A673 (cell line): ENCODE measurements at regions not wholly inside any gene's neighbourhood (a gene's known extent, or its start where the extent isn't known, plus 50 kb on each side); places are given as distances from the start of the nearest gene placed in this dataset.

Experiments
- BruUV-seq: library from RNA; stranded (reverse); fragments of 400-500 nt; replicated peaks from 2 replicates; lab custom pipeline; 2021; lab: Mats Ljungman, UMichigan
- CTCF ChIA-PET: fragments of 300-600 bp; sonication (Branson Sonifier 250); formaldehyde crosslinking; loops from one replicate; lab custom pipeline; 2022; ENCODE audit warnings: antibody characterized with exemption; lab: Charles Lee
- POLR2A ChIA-PET: fragments of 300-600 bp; sonication (Branson Sonifier 250); formaldehyde crosslinking; loops from one replicate; lab custom pipeline; 2022; ENCODE audit warnings: antibody characterized with exemption; ENCODE audit not compliant: low non-redundant PET; lab: Charles Lee
- DNase-seq: peaks from one replicate; pipeline ENCODE4 v3.0.0-alpha.2; 2015; ENCODE audit warnings: low spot score
- H3K27ac ChIP-seq: fragments of 200-600 bp; sonication (generic); 2 replicates; pipeline ENCODE4 v1.5.1; 2016; ENCODE audit warnings: mixed run types, low read depth, mild to moderate bottlenecking, mixed read lengths, antibody characterized with exemption, low read length; ENCODE audit not compliant: poor library complexity, severe bottlenecking
- H3K27me3 ChIP-seq: fragments of 200-600 bp; sonication (generic); replicated peaks from 2 replicates; pipeline ENCODE4 v1.6.1; 2017; ENCODE audit warnings: mixed run types, low read depth, mild to moderate bottlenecking, mixed read lengths, antibody characterized with exemption, low read length; ENCODE audit not compliant: insufficient read depth, poor library complexity
- H3K36me3 ChIP-seq: fragments of 200-600 bp; sonication (generic); 2 replicates; pipeline ENCODE4 v1.6.1; 2016; ENCODE audit warnings: mixed run types, mild to moderate bottlenecking, mixed read lengths, antibody characterized with exemption, low read length; ENCODE audit not compliant: insufficient read depth, poor library complexity, severe bottlenecking
- H3K4me1 ChIP-seq: fragments of 200-600 bp; sonication (generic); 2 replicates; pipeline ENCODE4 v1.6.1; 2017; ENCODE audit warnings: mixed run types, mild to moderate bottlenecking, mixed read lengths, antibody characterized with exemption, low read length; ENCODE audit not compliant: insufficient read depth, poor library complexity, severe bottlenecking
- H3K4me3 ChIP-seq: fragments of 200-600 bp; sonication (generic); 2 replicates; pipeline ENCODE4 v1.5.1; 2016; ENCODE audit warnings: low read depth, mixed run types, mild to moderate bottlenecking, mixed read lengths, low read length; ENCODE audit not compliant: poor library complexity, severe bottlenecking
- H3K9me3 ChIP-seq: fragments of 200-600 bp; sonication (generic); 2 replicates; pipeline ENCODE4 v1.6.1; 2016; ENCODE audit warnings: mixed run types, low read depth, mild to moderate bottlenecking, mixed read lengths, antibody characterized with exemption, low read length; ENCODE audit not compliant: poor library complexity, severe bottlenecking
- CTCF ChIP-seq: fragments of 300-800, 200-600 bp; sonication (generic); conservative IDR thresholded peaks from 2 replicates; pipeline ENCODE4 v1.5.1; 2017; ENCODE audit warnings: low read depth, mild to moderate bottlenecking, antibody characterized with exemption, low read length, moderate library complexity, mixed read lengths
- EZH2 ChIP-seq: fragments of 200-600 bp; sonication (generic); IDR thresholded peaks from 2 replicates; pipeline ENCODE4 v1.6.1; 2017; ENCODE audit warnings: borderline replicate concordance, low read depth, mild to moderate bottlenecking, mixed read lengths, antibody characterized with exemption, low read length; ENCODE audit not compliant: poor library complexity, severe bottlenecking
- intact Hi-C: fragments of 100-400 bp; cut with micrococcal nuclease; formaldehyde crosslinking; loops from one replicate; pipeline ENCODE4 v1.10.0; 2022; ENCODE audit not compliant: unreplicated experiment

GRCh38 chr5:13567819-13568218 is 376.7 kb downstream of the DNAH5 start:
- Histone ChIP-seq H3K27ac (no peak overlapping the region), H3K4me3 (no peak overlapping the region), H3K9me3 (no peaks in the 10 kb centered on the region), H3K27me3 (no peaks in the 10 kb centered on the region), H3K4me1 (no peaks in the 10 kb centered on the region), H3K36me3 (no peaks in the 10 kb centered on the region)
- intact Hi-C loops = no loop called here
- ChIA-PET CTCF (no interaction called here), POLR2A (no interaction called here)
- no peak for TF ChIP-seq EZH2
- DNase-seq = no peak
- no TSS peak for BruUV-seq

- no peak for DNase-seq
- H3K27ac ChIP-seq = no peak overlapping the region
- POLR2A ChIA-PET = no interaction called here
These were observed 377.6 kb downstream of the DNAH5 start for GRCh38 chr5:13566871-13567339.

DNA sequence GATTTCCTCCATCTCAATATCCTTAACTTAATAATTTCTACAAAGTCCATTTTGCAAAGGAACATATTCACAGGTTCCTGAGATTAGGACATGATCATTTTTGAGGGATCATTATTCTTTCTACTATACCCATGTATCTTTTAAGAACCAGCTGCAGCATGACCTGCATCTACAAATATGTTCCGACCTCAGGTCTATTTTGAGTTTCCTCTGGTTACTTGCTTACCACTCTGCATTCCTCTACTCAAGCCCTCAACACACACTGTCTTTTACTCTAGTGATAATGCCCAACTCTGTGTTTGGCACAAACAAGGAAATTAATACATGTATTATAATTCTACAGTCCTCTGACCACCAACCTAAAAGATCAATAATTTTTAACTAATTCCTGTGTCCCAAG is 386.1 kb downstream of the DNAH5 start:
- H3K9me3 ChIP-seq = no peaks in the 10 kb centered on the region
- BruUV-seq = no TSS peak
- DNase-seq = no peak
- H3K36me3 ChIP-seq = no peaks in the 10 kb centered on the region
- H3K4me1 ChIP-seq = no peaks in the 10 kb centered on the region
- H3K27me3 ChIP-seq = no peaks in the 10 kb centered on the region
- no peak overlapping the region for H3K4me3 ChIP-seq
- H3K27ac ChIP-seq = no peak overlapping the region
- ChIA-PET CTCF (no interaction called here), POLR2A (interaction anchor here (0.6 kb wide), 1 partner anchor 109 kb away, joined by 3 read pairs; no protein-coding TSS in a partner anchor)
- TF ChIP-seq EZH2 = no peak
- TF ChIP-seq CTCF = no peak
- intact Hi-C loops = no loop called here

More at GRCh38 chr5:13566871-13567339, 377.6 kb downstream of the DNAH5 start:
- Histone ChIP-seq H3K4me3 (no peak overlapping the region), H3K4me1 (no peaks in the 10 kb centered on the region), H3K36me3 (no peaks in the 10 kb centered on the region), H3K27me3 (no peaks in the 10 kb centered on the region), H3K9me3 (no peaks in the 10 kb centered on the region)
- intact Hi-C loops = no loop called here
- no peak for TF ChIP-seq CTCF
- TF ChIP-seq EZH2 = no peak
- CTCF ChIA-PET = no interaction called here
- no TSS peak for BruUV-seq

GRCh38 chr5:13553896-13554295 is 390.6 kb downstream of the DNAH5 start:
- H3K4me1 ChIP-seq = no peaks in the 10 kb centered on the region
- no peaks in the 10 kb centered on the region for H3K9me3 ChIP-seq
- ChIA-PET POLR2A (no interaction called here), CTCF (no interaction called here)
- H3K27ac ChIP-seq = no peak overlapping the region
- no peak for DNase-seq
- intact Hi-C loops = no loop called here
- H3K4me3 ChIP-seq = no peak overlapping the region
- no peaks in the 10 kb centered on the region for H3K27me3 ChIP-seq
- TF ChIP-seq EZH2 = no peak
- H3K36me3 ChIP-seq = no peaks in the 10 kb centered on the region
- no TSS peak for BruUV-seq
